Activated CD8-positive, alpha-beta T cell treated with anti-CD3 and anti-CD28 coated beads for 36 hours (primary cell): ENCODE measurements at regions not wholly inside any gene's neighbourhood (a gene's known extent, or its start where the extent isn't known, plus 50 kb on each side); places are given as distances from the start of the nearest gene placed in this dataset.

Experiments used
- ATAC-seq: fragments of 200-7000 bp; cut with Tn5 transposase; one replicate; pipeline ENCODE4 v1.10.0; 2021; ENCODE audit warnings: mild to moderate bottlenecking, moderate library complexity
- CTCF ChIA-PET: fragments of 350-600 bp; sonication (Branson Sonifier 250); formaldehyde crosslinking; loops from one replicate; lab custom pipeline; 2021; ENCODE audit warnings: antibody characterized with exemption; lab: Charles Lee
- POLR2A ChIA-PET: fragments of 350-600 bp; sonication (Branson Sonifier 250); formaldehyde crosslinking; loops from one replicate; lab custom pipeline; 2021; ENCODE audit warnings: antibody characterized with exemption; lab: Charles Lee
- DNase-seq: peaks from one replicate; pipeline ENCODE4 v3.0.0-alpha.2; 2020
- H3K27ac Mint-ChIP-seq: one replicate; pipeline ENCODE4 v1.8.0; 2021; ENCODE audit warnings: mild to moderate bottlenecking, mixed read lengths
- H3K27me3 Mint-ChIP-seq: one replicate; pipeline ENCODE4 v1.8.0; 2021; ENCODE audit warnings: mixed read lengths
- H3K36me3 Mint-ChIP-seq: one replicate; pipeline ENCODE4 v1.8.0; 2021; ENCODE audit warnings: low read depth, mixed read lengths
- H3K4me1 Mint-ChIP-seq: one replicate; pipeline ENCODE4 v1.8.0; 2021; ENCODE audit warnings: low read depth, mixed read lengths
- H3K4me3 Mint-ChIP-seq: one replicate; pipeline ENCODE4 v1.8.0; 2021; ENCODE audit warnings: mild to moderate bottlenecking, moderate library complexity, mixed read lengths
- H3K9me3 Mint-ChIP-seq: one replicate; pipeline ENCODE4 v1.8.0; 2021; ENCODE audit warnings: mixed read lengths
- CTCF ChIP-seq: fragments of 200-600 bp; IDR thresholded peaks from one replicate; pipeline ENCODE4 v1.8.0; 2022; ENCODE audit warnings: antibody characterized with exemption, mild to moderate bottlenecking
- intact Hi-C: fragments of 100-400 bp; cut with micrococcal nuclease; formaldehyde crosslinking; loops from one replicate; pipeline ENCODE4 v1.10.0; 2022

GRCh38 chr10:64277536-64277935 is 756.3 kb downstream of the REEP3 start:
- H3K4me3 Mint-ChIP-seq: no peak overlapping the region
- intact Hi-C loops: no loop called here
- no peaks in the 10 kb centered on the region for H3K4me1 Mint-ChIP-seq
- ATAC-seq (no peak), DNase-seq (no peak)
- TF ChIP-seq CTCF: no peak
- ChIA-PET POLR2A (no interaction called here), CTCF (no interaction called here)
- no peaks in the 10 kb centered on the region for H3K36me3 Mint-ChIP-seq
- H3K27me3 Mint-ChIP-seq: no peaks in the 10 kb centered on the region
- peaks cover 2% of the 10 kb centered on the region for H3K9me3 Mint-ChIP-seq
- H3K27ac Mint-ChIP-seq: no peak overlapping the region

GRCh38 chr10:64283621-64284020 is 762.4 kb downstream of the REEP3 start:
- no peaks in the 10 kb centered on the region for H3K36me3 Mint-ChIP-seq
- POLR2A ChIA-PET: no interaction called here
- H3K27ac Mint-ChIP-seq: no peak overlapping the region

GRCh38 chr10:64286533-64286932 is 765.3 kb downstream of the REEP3 start:
- no peaks in the 10 kb centered on the region for H3K27me3 Mint-ChIP-seq
- TF ChIP-seq CTCF: no peak

More at GRCh38 chr10:64283621-64284020, 762.4 kb downstream of the REEP3 start:
- ATAC-seq: no peak
- TF ChIP-seq CTCF: no peak
- Mint-ChIP-seq H3K9me3 (peaks cover 2% of the 10 kb centered on the region), H3K4me3 (no peak overlapping the region), H3K4me1 (no peaks in the 10 kb centered on the region), H3K27me3 (no peaks in the 10 kb centered on the region)
- DNase-seq: no peak
- intact Hi-C loops: no loop called here
- CTCF ChIA-PET: no interaction called here

GRCh38 chr10:64288404-64288803 is 767.2 kb downstream of the REEP3 start:
- intact Hi-C loops: no loop called here
- Mint-ChIP-seq H3K36me3 (no peaks in the 10 kb centered on the region), H3K27me3 (no peaks in the 10 kb centered on the region), H3K9me3 (no peaks in the 10 kb centered on the region), H3K4me3 (no peak overlapping the region), H3K4me1 (no peaks in the 10 kb centered on the region), H3K27ac (no peak overlapping the region)
- DNase-seq (no peak), ATAC-seq (no peak)
- ChIA-PET CTCF (no interaction called here), POLR2A (no interaction called here)
- TF ChIP-seq CTCF: no peak

More at GRCh38 chr10:64286533-64286932, 765.3 kb downstream of the REEP3 start:
- no peaks in the 10 kb centered on the region for H3K9me3 Mint-ChIP-seq
- no peak for ATAC-seq
- no peak overlapping the region for H3K4me3 Mint-ChIP-seq
- H3K27ac Mint-ChIP-seq: no peak overlapping the region
- H3K36me3 Mint-ChIP-seq: no peaks in the 10 kb centered on the region
- no peaks in the 10 kb centered on the region for H3K4me1 Mint-ChIP-seq
- POLR2A ChIA-PET: no interaction called here
- intact Hi-C loops: no loop called here
- CTCF ChIA-PET: no interaction called here
- DNase-seq: no peak

- no peaks in the 10 kb centered on the region for H3K4me1 Mint-ChIP-seq
- no peaks in the 10 kb centered on the region for H3K27me3 Mint-ChIP-seq
- ChIA-PET CTCF (no interaction called here), POLR2A (no interaction called here)
- no peak for DNase-seq
- no peaks in the 10 kb centered on the region for H3K36me3 Mint-ChIP-seq
- no peak for TF ChIP-seq CTCF
- no peak overlapping the region for H3K27ac Mint-ChIP-seq
- peaks cover 2% of the 10 kb centered on the region for H3K9me3 Mint-ChIP-seq
- ATAC-seq: no peak
- no peak overlapping the region for H3K4me3 Mint-ChIP-seq
- intact Hi-C loops: no loop called here
Observed at GRCh38 chr10:64303566-64303965, 782.4 kb downstream of the REEP3 start.
